ENCODE measurements at regions not wholly inside any gene's neighbourhood (a gene's known extent, or its start where the extent isn't known, plus 50 kb on each side); places are given as distances from the start of the nearest gene placed in this dataset.

GRCh38 chr5:57577432-57578175 lies 95.0 kb upstream of the ACTBL2 start:
- Mint-ChIP-seq H3K27me3 (no peaks in the 10 kb centered on the region), H3K36me3 (no peaks in the 10 kb centered on the region), H3K9me3 (peaks cover 3% of the 10 kb centered on the region), H3K27ac (no peak overlapping the region), H3K4me3 (no peak overlapping the region), H3K4me1 (no peaks in the 10 kb centered on the region)
- CTCF ChIA-PET = interaction anchor here (0.6 kb wide), 1 partner anchor 1024 kb away, joined by 3 read pairs; no protein-coding TSS in a partner anchor
- no peak for DNase-seq

GRCh38 chr5:57576317-57576716 lies 93.7 kb upstream of the ACTBL2 start:
- peaks cover 3% of the 10 kb centered on the region for H3K9me3 Mint-ChIP-seq
- H3K27ac Mint-ChIP-seq = no peak overlapping the region
- no peak overlapping the region for H3K4me3 Mint-ChIP-seq
- H3K4me1 Mint-ChIP-seq = no peaks in the 10 kb centered on the region
- H3K36me3 Mint-ChIP-seq = no peaks in the 10 kb centered on the region
- H3K27me3 Mint-ChIP-seq = no peaks in the 10 kb centered on the region
- CTCF ChIA-PET = no interaction called here
- no peak for DNase-seq

- Mint-ChIP-seq H3K9me3 (peaks cover under 1% of the 10 kb centered on the region), H3K27ac (no peak overlapping the region), H3K27me3 (no peaks in the 10 kb centered on the region), H3K36me3 (no peaks in the 10 kb centered on the region), H3K4me3 (no peak overlapping the region), H3K4me1 (no peaks in the 10 kb centered on the region)
- DNase-seq = no peak
- CTCF ChIA-PET = no interaction called here
Measured at GRCh38 chr5:57575839-57576238, 93.2 kb upstream of the ACTBL2 start.

- Mint-ChIP-seq H3K4me1 (no peaks in the 10 kb centered on the region), H3K27me3 (no peaks in the 10 kb centered on the region), H3K4me3 (no peak overlapping the region), H3K27ac (no peak overlapping the region), H3K36me3 (no peaks in the 10 kb centered on the region), H3K9me3 (no peaks in the 10 kb centered on the region)
- DNase-seq = no peak
- CTCF ChIA-PET = no interaction called here
Measured at GRCh38 chr5:57572461-57572860, 89.8 kb upstream of the ACTBL2 start.

GRCh38 chr5:57569601-57570000 lies 87.0 kb upstream of the ACTBL2 start:
- Mint-ChIP-seq H3K9me3 (no peaks in the 10 kb centered on the region), H3K27ac (no peak overlapping the region), H3K36me3 (no peaks in the 10 kb centered on the region), H3K4me3 (no peak overlapping the region), H3K4me1 (no peaks in the 10 kb centered on the region), H3K27me3 (no peaks in the 10 kb centered on the region)
- CTCF ChIA-PET = no interaction called here
- no peak for DNase-seq

GRCh38 chr5:57568136-57568535 lies 85.5 kb upstream of the ACTBL2 start:
- Mint-ChIP-seq H3K27me3 (peaks cover 4% of the 10 kb centered on the region), H3K36me3 (no peaks in the 10 kb centered on the region), H3K4me3 (no peak overlapping the region), H3K9me3 (no peaks in the 10 kb centered on the region), H3K4me1 (no peaks in the 10 kb centered on the region), H3K27ac (no peak overlapping the region)
- CTCF ChIA-PET = no interaction called here
- DNase-seq = no peak

- no peaks in the 10 kb centered on the region for H3K36me3 Mint-ChIP-seq
- H3K9me3 Mint-ChIP-seq = no peaks in the 10 kb centered on the region
- CTCF ChIA-PET = no interaction called here
- no peak overlapping the region for H3K4me3 Mint-ChIP-seq
- H3K4me1 Mint-ChIP-seq = no peaks in the 10 kb centered on the region
- no peak for DNase-seq
- peaks cover 4% of the 10 kb centered on the region for H3K27me3 Mint-ChIP-seq
- H3K27ac Mint-ChIP-seq = no peak overlapping the region
Measured at GRCh38 chr5:57566914-57567313, 84.3 kb upstream of the ACTBL2 start.

- Mint-ChIP-seq H3K4me3 (no peak overlapping the region), H3K9me3 (no peaks in the 10 kb centered on the region), H3K4me1 (no peaks in the 10 kb centered on the region), H3K36me3 (no peaks in the 10 kb centered on the region), H3K27ac (no peak overlapping the region), H3K27me3 (peaks cover 8% of the 10 kb centered on the region)
- DNase-seq = no peak
- CTCF ChIA-PET = no interaction called here
Measured at GRCh38 chr5:57561231-57561842, 78.7 kb upstream of the ACTBL2 start.

GRCh38 chr5:57559110-57559635 lies 76.6 kb upstream of the ACTBL2 start:
- CTCF ChIA-PET = no interaction called here
- Mint-ChIP-seq H3K4me3 (no peak overlapping the region), H3K27ac (no peak overlapping the region), H3K27me3 (peaks cover 5% of the 10 kb centered on the region), H3K4me1 (no peaks in the 10 kb centered on the region), H3K36me3 (no peaks in the 10 kb centered on the region), H3K9me3 (no peaks in the 10 kb centered on the region)
- DNase-seq = no peak

- Mint-ChIP-seq H3K27ac (no peak overlapping the region), H3K9me3 (no peaks in the 10 kb centered on the region), H3K4me3 (no peak overlapping the region), H3K36me3 (no peaks in the 10 kb centered on the region), H3K27me3 (peaks cover 3% of the 10 kb centered on the region), H3K4me1 (no peaks in the 10 kb centered on the region)
- DNase-seq = no peak
- CTCF ChIA-PET = no interaction called here
Measured at GRCh38 chr5:57552033-57552432, 69.4 kb upstream of the ACTBL2 start.

GRCh38 chr5:57551251-57551650 lies 68.6 kb upstream of the ACTBL2 start:
- Mint-ChIP-seq H3K4me3 (no peak overlapping the region), H3K27ac (no peak overlapping the region), H3K36me3 (no peaks in the 10 kb centered on the region), H3K27me3 (peaks cover 3% of the 10 kb centered on the region), H3K4me1 (no peaks in the 10 kb centered on the region), H3K9me3 (no peaks in the 10 kb centered on the region)
- CTCF ChIA-PET = no interaction called here
- DNase-seq = no peak

GRCh38 chr5:57550132-57550531 lies 67.5 kb upstream of the ACTBL2 start:
- CTCF ChIA-PET = no interaction called here
- no peaks in the 10 kb centered on the region for H3K9me3 Mint-ChIP-seq
- no peaks in the 10 kb centered on the region for H3K36me3 Mint-ChIP-seq
- no peaks in the 10 kb centered on the region for H3K4me1 Mint-ChIP-seq
- no peak overlapping the region for H3K4me3 Mint-ChIP-seq
- no peak overlapping the region for H3K27ac Mint-ChIP-seq
- H3K27me3 Mint-ChIP-seq = peaks cover 3% of the 10 kb centered on the region
- no peak for DNase-seq

GRCh38 chr5:57549566-57549965 lies 67.0 kb upstream of the ACTBL2 start:
- Mint-ChIP-seq H3K9me3 (no peaks in the 10 kb centered on the region), H3K36me3 (no peaks in the 10 kb centered on the region), H3K4me3 (no peak overlapping the region), H3K27me3 (peaks cover 3% of the 10 kb centered on the region), H3K27ac (no peak overlapping the region), H3K4me1 (no peaks in the 10 kb centered on the region)
- CTCF ChIA-PET = no interaction called here
- no peak for DNase-seq

GRCh38 chr5:57540823-57541222 lies 58.2 kb upstream of the ACTBL2 start:
- no peaks in the 10 kb centered on the region for H3K36me3 Mint-ChIP-seq
- CTCF ChIA-PET = interaction anchor here (1.0 kb wide), 1 partner anchor 64 kb away, joined by 3 read pairs; no protein-coding TSS in a partner anchor
- DNase-seq = no peak

GRCh38 chr5:57539281-57539701 lies 56.7 kb upstream of the ACTBL2 start:
- Mint-ChIP-seq H3K27me3 (peaks cover 4% of the 10 kb centered on the region), H3K4me1 (no peaks in the 10 kb centered on the region), H3K36me3 (no peaks in the 10 kb centered on the region), H3K9me3 (no peaks in the 10 kb centered on the region), H3K4me3 (no peak overlapping the region), H3K27ac (no peak overlapping the region)
- CTCF ChIA-PET = no interaction called here
- DNase-seq = no peak

More at GRCh38 chr5:57540823-57541222, 58.2 kb upstream of the ACTBL2 start:
- H3K9me3 Mint-ChIP-seq = no peaks in the 10 kb centered on the region
- H3K27me3 Mint-ChIP-seq = peaks cover 4% of the 10 kb centered on the region
- H3K27ac Mint-ChIP-seq = no peak overlapping the region
- H3K4me3 Mint-ChIP-seq = no peak overlapping the region
- H3K4me1 Mint-ChIP-seq = no peaks in the 10 kb centered on the region

Measured in activated naive CD4-positive, alpha-beta T cell treated with anti-CD3 and anti-CD28 coated beads, Interleukin-2, amount 10 ng/mL, durations not matched to agents 7 days and 5 days (primary cell).